GM12878 (cell line): ENCODE measurements at regions not wholly inside any gene's neighbourhood (a gene's known extent, or its start where the extent isn't known, plus 50 kb on each side); places are given as distances from the start of the nearest gene placed in this dataset.

Source experiments
- ATAC-seq: fragments of 200-7000 bp; cut with Tn5 transposase; 3 replicates; pipeline ENCODE4 v1.9.1; 2020; ENCODE audit warnings: mild to moderate bottlenecking, moderate library complexity
- BruUV-seq: library from RNA; stranded (reverse); fragments of 400-500 nt; replicated peaks from 2 replicates; lab custom pipeline; 2021; lab: Mats Ljungman, UMichigan
- CTCF ChIA-PET: fragments of 300-600 bp; sonication (Branson Sonifier 250); formaldehyde crosslinking; extraction: SDS; loops from one replicate; lab custom pipeline; 2021; ENCODE audit warnings: inconsistent platforms; lab: Yijun Ruan, JAX
- POLR2A ChIA-PET: fragments of 350-600 bp; formaldehyde crosslinking; extraction: SDS; loops from one replicate; lab custom pipeline; 2021; ENCODE audit warnings: inconsistent platforms; lab: Charles Lee
- RAD21 ChIA-PET: fragments of 300-600 bp; sonication (Branson Sonifier 250); formaldehyde crosslinking; loops from one replicate; lab custom pipeline; 2023; ENCODE audit warnings: antibody characterized with exemption; ENCODE audit not compliant: unreplicated experiment; lab: Charles Lee
- SMC1A ChIA-PET: fragments of 300-600 bp; sonication (Branson Sonifier 250); formaldehyde crosslinking; loops from one replicate; lab custom pipeline; 2023; ENCODE audit not compliant: unreplicated experiment, uncharacterized antibody; lab: Charles Lee
- DNase-seq: peaks from one replicate; pipeline ENCODE4 v3.0.0-alpha.2; 2011; ENCODE audit warnings: low read depth, low spot score
- FAIRE-seq: peaks from 3 replicates; lab custom pipeline; 2011; peaks lifted over from hg19 to GRCh38; lab: Jason Lieb, UNC
- H2AFZ ChIP-seq: 2 replicates; pipeline ENCODE4 v1.6.0; 2011; ENCODE audit warnings: low read depth, low read length, control low read depth; ENCODE audit not compliant: control insufficient read depth
- H3K27ac ChIP-seq: 2 replicates; pipeline ENCODE4 v1.5.1; 2011; ENCODE audit warnings: control low read depth; ENCODE audit not compliant: control insufficient read depth, insufficient read depth
- H3K27me3 ChIP-seq, 2 experiments: replicated peaks in 1 of 2; 2 replicates each; pipeline versions ENCODE4 v1.6.0 to v1.6.1; 2011; ENCODE audit warnings: low read length in 1 of 2; ENCODE audit not compliant: control insufficient read depth in 2 of 2, insufficient read depth in 2 of 2
- H3K36me3 ChIP-seq, 2 experiments: 2 replicates each; pipeline ENCODE4 v1.5.1; 2011; ENCODE audit warnings: low read length in 1 of 2; ENCODE audit not compliant: control insufficient read depth in 2 of 2, insufficient read depth in 2 of 2
- H3K4me1 ChIP-seq: 2 replicates; pipeline ENCODE4 v1.6.1; 2011; ENCODE audit warnings: mild to moderate bottlenecking, low read length, moderate library complexity, mixed read lengths; ENCODE audit not compliant: control insufficient read depth, insufficient read depth
- H3K4me2 ChIP-seq: 2 replicates; pipeline ENCODE4 v1.6.0; 2011; ENCODE audit warnings: control low read depth; ENCODE audit not compliant: control insufficient read depth, insufficient read depth
- H3K4me3 ChIP-seq: fragments of 200-600 bp; sonication (generic); 2 replicates; pipeline ENCODE4 v1.5.1; 2016
- H3K79me2 ChIP-seq: 2 replicates; pipeline ENCODE4 v1.6.0; 2011; ENCODE audit warnings: low read length; ENCODE audit not compliant: control insufficient read depth, insufficient read depth
- H3K9ac ChIP-seq: 2 replicates; pipeline ENCODE4 v1.8.0; 2011; ENCODE audit warnings: low read length, control low read depth, mixed read lengths; ENCODE audit not compliant: control insufficient read depth, insufficient read depth
- H3K9me3 ChIP-seq: replicated peaks from 3 replicates; pipeline ENCODE4 v1.5.1; 2011; ENCODE audit warnings: mild to moderate bottlenecking, low read length; ENCODE audit not compliant: control insufficient read depth, insufficient read depth
- H4K20me1 ChIP-seq: 2 replicates; pipeline ENCODE4 v1.6.0; 2011; ENCODE audit not compliant: control insufficient read depth, insufficient read depth
- ATF7 ChIP-seq: fragments of 450-650 bp; IDR thresholded peaks from 2 replicates; pipeline ENCODE4 v1.6.1; 2016; ENCODE audit warnings: low read depth, mild to moderate bottlenecking
- BCL3 ChIP-seq: IDR thresholded peaks from 2 replicates; pipeline ENCODE4 v1.6.1; 2011; ENCODE audit warnings: borderline replicate concordance, low read depth, mild to moderate bottlenecking, moderate library complexity, low read length; ENCODE audit not compliant: insufficient read depth, poor library complexity, severe bottlenecking
- BRCA1 ChIP-seq: IDR thresholded peaks from 2 replicates; pipeline ENCODE4 v1.6.1; 2011; ENCODE audit warnings: low read depth, low read length, improper control_type of control experiment
- CBX3 ChIP-seq: fragments of 200-600 bp; sonication (generic); IDR thresholded peaks from 2 replicates; pipeline ENCODE4 v1.6.1; 2016; ENCODE audit warnings: low read depth, borderline replicate concordance
- E4F1 ChIP-seq: fragments of 450-650 bp; IDR thresholded peaks from 2 replicates; pipeline ENCODE4 v1.6.1; 2018; ENCODE audit warnings: borderline replicate concordance, mild to moderate bottlenecking; ENCODE audit not compliant: partially characterized antibody
- KDM1A ChIP-seq: fragments of 200-600 bp; sonication (generic); IDR thresholded peaks from 2 replicates; pipeline ENCODE4 v1.6.1; 2016; ENCODE audit warnings: borderline replicate concordance
- MEF2B ChIP-seq: fragments of 450-650 bp; IDR thresholded peaks from 2 replicates; pipeline ENCODE4 v1.6.1; 2018; ENCODE audit warnings: mild to moderate bottlenecking, moderate library complexity; ENCODE audit not compliant: partially characterized antibody, poor library complexity, severe bottlenecking
- MYC ChIP-seq: IDR thresholded peaks from 2 replicates; pipeline ENCODE4 v1.6.1; 2011; ENCODE audit warnings: mild to moderate bottlenecking, low read length, moderate library complexity, inconsistent platforms; ENCODE audit not compliant: insufficient read depth, insufficient replicate concordance, insufficient read length, severe bottlenecking
- POU2F2 ChIP-seq: IDR thresholded peaks from 3 replicates; pipeline ENCODE4 v1.6.1; 2011; ENCODE audit warnings: low read depth, mild to moderate bottlenecking, low read length, borderline replicate concordance
- RAD21 ChIP-seq: IDR thresholded peaks from 2 replicates; pipeline ENCODE4 v1.6.1; 2011; ENCODE audit warnings: mild to moderate bottlenecking, low read depth, low read length, moderate library complexity; ENCODE audit not compliant: insufficient read depth
- RAD51 ChIP-seq: fragments of 450-650 bp; IDR thresholded peaks from 2 replicates; pipeline ENCODE4 v1.6.1; 2016; ENCODE audit warnings: moderate library complexity, mild to moderate bottlenecking, inconsistent platforms
- WGBS: methylation state at CpG from one replicate; pipeline ENCODE4 v1.1.6; 2016; ENCODE audit warnings: low lambda C conversion rate; ENCODE audit not compliant: insufficient replicate concordance, insufficient coverage; ENCODE audit errors: missing lambda C conversion rate; 5-methylcytosine and 5-hydroxymethylcytosine counted together
- in situ Hi-C: fragments of 300-500 bp; cut with MboI; formaldehyde crosslinking; loops from 9 replicates; pipeline ENCODE4 v1.14.3; 2018; ENCODE audit warnings: mixed read lengths
- intact Hi-C: fragments of 100-400 bp; cut with micrococcal nuclease; formaldehyde crosslinking; loops from one replicate; pipeline ENCODE4 v1.14.2; 2022; ENCODE audit not compliant: unreplicated experiment
- TF ChIP-seq, protein P1 (sequence below): fragments of 450-650 bp; IDR thresholded peaks from 2 replicates; pipeline ENCODE4 v1.6.1; 2017; ENCODE audit warnings: mild to moderate bottlenecking

DNA sequence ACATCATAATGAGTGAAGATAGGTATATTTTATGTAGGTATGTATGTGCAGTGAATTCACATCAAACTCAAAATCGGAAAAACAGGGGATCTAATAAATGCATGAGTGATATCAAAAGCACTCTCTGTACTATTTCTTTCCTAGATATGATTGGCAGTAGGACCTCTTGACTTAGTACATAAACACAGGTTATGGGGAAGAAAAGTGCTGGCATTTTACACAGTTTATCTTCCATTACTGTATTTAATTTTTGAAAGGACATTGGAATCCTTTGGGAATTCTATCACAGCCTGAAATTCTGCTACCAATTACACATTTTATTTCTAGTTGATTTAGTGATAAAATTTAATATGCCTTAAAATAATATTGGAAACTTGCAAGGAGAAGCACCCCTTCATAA is 470.5 kb upstream of the ONECUT1 start (continued):
- TF ChIP-seq MEF2B: no peak
- no peak for TF ChIP-seq MYC
- TF ChIP-seq ATF7: no peak
- no peak for TF ChIP-seq BRCA1
- TF ChIP-seq E4F1: no peak
- TF ChIP-seq KDM1A: no peak
- TF ChIP-seq RAD21: no peak
- TF ChIP-seq BCL3: no peak

- Histone ChIP-seq H3K4me1 (no peaks in the 10 kb centered on the region), H2AFZ (no peak overlapping the region), H3K79me2 (no peaks in the 10 kb centered on the region), H3K4me2 (no peak overlapping the region), H3K27ac (no peak overlapping the region), H3K36me3 (no peaks in the 10 kb centered on the region), H3K4me3 (no peak overlapping the region), H4K20me1 (no peaks in the 10 kb centered on the region), H3K9me3 (no peaks in the 10 kb centered on the region), H3K27me3 (no peaks in the 10 kb centered on the region), H3K9ac (no peak overlapping the region)
- no TSS peak for BruUV-seq
- POLR2A ChIA-PET: no interaction called here
- RAD21 ChIA-PET: no interaction called here
- TF ChIP-seq CBX3 (no peak), POU2F2 (no peak), RAD51 (no peak)
- TF ChIP-seq, protein P1, sequence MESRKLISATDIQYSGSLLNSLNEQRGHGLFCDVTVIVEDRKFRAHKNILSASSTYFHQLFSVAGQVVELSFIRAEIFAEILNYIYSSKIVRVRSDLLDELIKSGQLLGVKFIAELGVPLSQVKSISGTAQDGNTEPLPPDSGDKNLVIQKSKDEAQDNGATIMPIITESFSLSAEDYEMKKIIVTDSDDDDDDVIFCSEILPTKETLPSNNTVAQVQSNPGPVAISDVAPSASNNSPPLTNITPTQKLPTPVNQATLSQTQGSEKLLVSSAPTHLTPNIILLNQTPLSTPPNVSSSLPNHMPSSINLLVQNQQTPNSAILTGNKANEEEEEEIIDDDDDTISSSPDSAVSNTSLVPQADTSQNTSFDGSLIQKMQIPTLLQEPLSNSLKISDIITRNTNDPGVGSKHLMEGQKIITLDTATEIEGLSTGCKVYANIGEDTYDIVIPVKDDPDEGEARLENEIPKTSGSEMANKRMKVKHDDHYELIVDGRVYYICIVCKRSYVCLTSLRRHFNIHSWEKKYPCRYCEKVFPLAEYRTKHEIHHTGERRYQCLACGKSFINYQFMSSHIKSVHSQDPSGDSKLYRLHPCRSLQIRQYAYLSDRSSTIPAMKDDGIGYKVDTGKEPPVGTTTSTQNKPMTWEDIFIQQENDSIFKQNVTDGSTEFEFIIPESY: no peak
- SMC1A ChIA-PET: no interaction called here
- in situ Hi-C loops (no loop called here), intact Hi-C loops (no loop called here)
- FAIRE-seq (no peak), ATAC-seq (no peak), DNase-seq (no peak)
- WGBS: 48% methylated on average over 4 of the region's 4 CpGs
- CTCF ChIA-PET: no interaction called here
These were observed 466.3 kb upstream of the ONECUT1 start for GRCh38 chr15:53256457-53256856.
